HG03097 (cell line): ENCODE measurements at regions not wholly inside any gene's neighbourhood (a gene's known extent, or its start where the extent isn't known, plus 50 kb on each side); places are given as distances from the start of the nearest gene placed in this dataset.
A peak's percentile ranks its signal among the peaks of the same experiment; 100 is the strongest.
"Not testable (repeated sequence)": the region's sequence is repeated elsewhere in the genome, so short reads cannot be mapped to it uniquely, and the experiment has no call there.

Source experiments
- ATAC-seq: cut with Tn5 transposase; IDR thresholded peaks from one replicate; pipeline ENCODE4 v1.9.1; 2021; ENCODE audit not compliant: unreplicated experiment, low FRiP score

DNA sequence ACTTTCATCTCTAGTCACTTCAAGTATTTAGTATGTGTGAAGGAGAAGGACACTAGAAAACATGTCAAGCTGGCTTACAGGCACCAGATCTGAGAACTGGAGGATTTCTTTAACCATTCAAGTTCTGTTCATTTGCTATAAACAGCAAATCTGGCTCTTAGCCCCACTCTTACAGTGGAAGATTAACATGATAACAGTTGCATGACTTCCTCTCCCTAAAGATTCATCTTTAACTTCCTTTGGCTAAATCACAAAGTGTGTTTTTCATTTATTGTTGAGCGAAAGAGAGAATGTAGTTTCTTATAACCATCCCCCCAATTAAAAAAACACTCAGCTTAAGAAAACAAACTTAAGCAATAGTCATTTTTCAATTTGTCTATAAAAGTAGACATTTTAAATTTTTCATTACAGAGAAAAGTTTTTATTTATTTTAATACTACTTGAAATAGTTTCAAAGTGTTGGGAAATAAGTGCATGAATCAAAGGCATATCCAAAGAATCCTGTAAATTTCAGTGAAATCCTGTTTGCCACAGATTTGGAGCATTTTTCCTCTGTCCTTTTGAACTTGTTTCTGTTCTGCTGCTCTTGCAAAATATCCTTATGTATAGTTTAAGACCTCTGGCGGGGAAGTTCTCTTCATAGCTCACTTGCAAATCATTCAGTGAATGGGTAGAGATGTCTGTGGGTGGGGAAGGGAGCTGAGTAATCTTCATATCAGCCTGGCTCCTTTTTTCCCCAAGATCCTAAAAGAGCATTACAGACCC is 241.0 kb upstream of the RBBP8 start:
- ATAC-seq: no peak

DNA sequence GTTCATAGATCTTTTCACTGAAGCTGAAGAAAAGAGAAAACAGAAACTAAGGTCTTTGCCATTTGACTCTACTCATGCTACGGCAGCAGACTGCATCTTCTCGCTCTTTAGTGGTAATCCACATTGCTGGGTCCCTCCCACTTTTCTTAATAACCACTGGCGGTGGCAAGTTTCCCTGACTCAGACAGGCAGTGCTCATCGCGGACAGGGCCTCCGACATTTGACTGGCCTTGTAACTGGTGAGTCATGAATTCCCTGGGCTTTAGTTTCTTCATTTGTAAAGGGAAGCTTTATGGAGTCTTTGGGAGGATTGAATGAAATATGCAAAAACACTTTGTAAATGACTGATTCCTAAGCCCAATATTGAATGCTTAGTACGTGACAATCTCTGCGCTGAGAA is 238.2 kb upstream of the RBBP8 start:
- ATAC-seq: no peak

GRCh38 chr18:22695674-22696073 is 237.5 kb upstream of the RBBP8 start:
- no peak for ATAC-seq

GRCh38 chr18:22697561-22697960 is 235.6 kb upstream of the RBBP8 start:
- ATAC-seq: no peak

DNA sequence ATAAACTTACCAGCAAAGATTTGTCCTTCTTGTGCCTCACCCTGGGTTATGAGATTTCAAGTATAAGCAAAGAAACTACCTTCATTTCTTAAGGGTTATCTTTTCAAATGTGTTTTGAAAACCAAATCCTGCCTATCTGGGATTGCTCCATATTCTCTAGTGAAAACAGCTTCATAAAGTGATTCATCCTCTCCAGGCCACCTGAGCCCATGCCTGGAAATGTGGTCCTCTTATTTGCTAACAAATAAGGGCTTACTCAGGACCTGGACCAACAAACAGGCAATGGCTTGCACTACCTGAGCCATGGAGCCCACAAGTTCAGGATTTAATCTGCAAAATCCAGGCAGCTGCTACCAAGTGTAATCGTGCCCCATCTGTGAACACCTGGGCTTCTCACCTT is 234.4 kb upstream of the RBBP8 start:
- no peak for ATAC-seq

- ATAC-seq: no peak
Measured at GRCh38 chr18:22699629-22700028, 233.5 kb upstream of the RBBP8 start.

- ATAC-seq: no peak
Measured at GRCh38 chr18:22700920-22701319, 232.2 kb upstream of the RBBP8 start.

DNA sequence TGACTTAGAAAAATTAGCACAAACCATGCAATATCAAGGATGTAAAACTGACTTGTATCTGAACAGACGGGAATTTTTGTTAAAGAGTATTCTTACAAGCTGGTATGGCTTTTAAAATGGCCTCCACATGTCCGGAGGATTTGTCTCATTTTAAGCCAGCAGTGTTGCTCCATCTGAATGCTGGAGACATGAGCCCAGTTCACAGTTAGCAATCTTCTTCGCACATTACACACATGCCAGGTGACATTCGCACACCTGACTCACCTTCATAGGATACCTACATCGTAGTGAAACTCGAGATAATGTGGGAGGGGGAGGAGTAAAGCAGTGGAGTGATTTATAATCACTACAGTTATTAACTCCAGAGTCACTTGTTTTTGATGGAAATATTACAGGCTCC is 231.8 kb upstream of the RBBP8 start:
- ATAC-seq: no peak

DNA sequence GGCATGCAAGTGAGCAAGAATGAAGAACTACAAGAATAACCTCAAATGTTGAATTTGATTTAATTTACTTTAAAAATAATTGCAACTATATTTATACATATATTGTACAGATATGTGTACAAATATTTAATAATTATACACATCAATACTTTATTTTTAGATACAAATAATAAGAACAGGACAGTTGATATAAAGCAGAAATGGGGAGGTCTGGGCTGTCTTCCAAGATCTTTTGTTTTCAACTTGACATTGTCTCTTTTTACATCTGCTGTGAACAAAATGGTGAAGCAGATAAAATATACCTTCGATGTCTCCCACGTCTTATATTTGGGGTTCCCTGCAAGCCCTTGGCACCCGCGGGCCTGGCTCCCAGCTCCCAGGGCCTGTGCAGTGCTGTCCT is 231.3 kb upstream of the RBBP8 start:
- ATAC-seq: no peak

DNA sequence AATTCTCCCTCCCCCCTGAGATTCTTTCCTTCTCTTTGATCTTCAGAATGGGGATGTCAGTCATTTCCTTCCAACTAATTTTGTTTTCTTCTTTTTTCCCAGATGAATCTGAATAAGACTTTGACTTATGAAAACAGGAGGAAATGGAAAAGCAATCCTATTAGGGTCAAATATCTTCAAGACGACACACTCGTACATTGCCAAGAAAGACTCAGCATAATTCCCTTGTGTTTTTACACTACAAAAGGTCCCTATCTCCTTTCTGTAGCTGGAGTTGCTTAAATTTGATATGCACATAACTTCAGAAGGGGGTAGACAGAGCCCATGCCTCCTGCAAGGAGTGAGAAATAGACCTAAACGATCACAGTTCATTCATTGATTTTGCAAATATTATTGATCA is 230.3 kb upstream of the RBBP8 start:
- no peak for ATAC-seq

DNA sequence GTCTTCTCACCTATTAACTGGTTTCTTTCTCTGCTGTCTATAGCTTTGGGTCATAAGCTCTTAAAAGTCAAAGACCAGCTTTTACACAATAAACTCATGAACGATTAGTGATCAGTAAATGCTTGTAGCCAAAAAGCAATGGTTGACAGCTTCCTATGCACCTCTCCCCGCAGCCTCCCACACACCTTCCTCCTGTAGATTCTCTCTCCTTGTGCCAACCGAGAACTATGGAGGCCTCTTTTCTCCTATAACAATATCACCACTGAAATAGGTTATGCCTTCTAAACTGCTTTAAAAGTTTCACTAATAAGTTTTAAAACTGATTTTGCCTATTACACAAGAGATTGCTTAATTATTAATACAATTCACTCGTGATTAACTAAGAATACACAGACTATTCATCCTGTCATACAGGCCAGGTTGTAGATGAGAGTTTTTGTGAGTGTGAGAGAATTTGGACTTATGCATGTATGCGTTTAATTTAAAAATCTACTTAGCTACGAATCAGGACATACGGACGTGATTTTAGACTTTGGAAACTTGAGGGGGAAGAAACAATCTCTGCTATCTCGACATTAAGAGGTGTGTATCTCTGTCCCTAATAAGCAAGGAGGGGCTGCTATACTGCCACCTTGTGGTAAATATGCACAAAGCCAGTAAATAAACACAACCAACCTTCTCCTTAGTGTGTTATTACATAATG is 229.1 kb upstream of the RBBP8 start:
- peak; percentile 61 for ATAC-seq

GRCh38 chr18:22704586-22704918 is 228.6 kb upstream of the RBBP8 start:
- no peak for ATAC-seq

- ATAC-seq: no peak
Measured at GRCh38 chr18:22705328-22705727, 227.8 kb upstream of the RBBP8 start.

- not testable (repeated sequence) for ATAC-seq
Measured at GRCh38 chr18:22706025-22706424, 227.1 kb upstream of the RBBP8 start.

DNA sequence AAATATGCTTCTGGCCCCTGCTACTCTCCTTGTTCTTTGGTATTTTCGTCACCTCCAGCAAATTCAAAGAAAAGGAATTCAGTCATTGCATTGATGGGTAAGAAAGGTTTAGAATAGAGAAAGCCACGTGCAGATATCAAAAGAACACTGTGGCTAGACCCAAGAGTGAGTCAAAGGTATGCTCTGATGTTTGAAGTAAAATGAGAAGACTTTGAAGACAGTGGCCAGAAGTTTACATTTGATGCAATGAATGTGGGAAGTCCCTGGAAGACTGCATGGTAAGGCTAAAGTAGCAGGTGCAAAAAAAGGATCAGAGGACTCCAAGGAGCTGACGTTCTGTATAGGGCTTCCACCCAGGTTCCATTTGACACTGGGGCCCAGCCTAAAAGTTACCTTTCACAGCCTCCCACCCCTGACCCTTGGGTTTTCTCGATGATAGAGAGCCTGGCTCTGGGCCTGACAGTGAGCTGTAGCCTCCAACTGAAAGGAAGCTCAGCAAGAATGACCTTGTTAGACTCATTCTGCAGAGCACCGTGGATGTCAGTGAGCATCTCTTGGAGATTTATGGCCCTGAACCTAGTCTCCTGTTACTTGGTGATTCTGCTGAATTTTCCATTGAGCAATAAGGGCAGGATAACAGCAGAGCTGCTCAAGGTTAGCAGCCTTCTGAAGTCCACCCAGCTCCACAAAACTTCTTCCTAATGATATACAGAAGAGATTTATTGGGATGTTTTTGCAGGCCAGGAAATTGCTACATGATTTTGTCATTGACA is 223.7 kb upstream of the RBBP8 start:
- no peak for ATAC-seq

- ATAC-seq: no peak
Measured at GRCh38 chr18:22710673-22711191, 222.4 kb upstream of the RBBP8 start.

DNA sequence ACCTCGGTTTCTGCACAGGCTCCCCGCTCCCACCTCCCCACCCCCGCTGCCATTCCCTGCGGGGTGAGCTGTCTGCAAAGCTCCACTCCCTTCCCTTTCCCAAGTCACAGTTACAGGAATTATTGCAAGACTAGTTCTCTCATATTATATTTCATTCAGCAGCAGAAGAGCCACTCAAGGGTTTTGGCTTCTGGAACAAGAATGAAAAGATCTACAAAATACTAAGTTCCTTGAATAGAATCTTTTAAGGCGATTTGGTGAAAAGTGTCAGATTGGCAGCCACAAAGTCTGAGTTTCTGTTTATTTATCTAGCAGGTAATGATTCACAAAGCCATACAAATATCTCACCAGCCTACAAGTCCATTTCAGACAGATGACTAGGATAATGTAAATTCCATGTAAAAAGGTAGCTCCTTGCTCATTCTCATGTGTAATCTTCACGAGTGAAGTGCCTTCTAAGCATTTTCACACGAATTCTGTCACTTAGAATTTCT is 221.9 kb upstream of the RBBP8 start:
- no peak for ATAC-seq

DNA sequence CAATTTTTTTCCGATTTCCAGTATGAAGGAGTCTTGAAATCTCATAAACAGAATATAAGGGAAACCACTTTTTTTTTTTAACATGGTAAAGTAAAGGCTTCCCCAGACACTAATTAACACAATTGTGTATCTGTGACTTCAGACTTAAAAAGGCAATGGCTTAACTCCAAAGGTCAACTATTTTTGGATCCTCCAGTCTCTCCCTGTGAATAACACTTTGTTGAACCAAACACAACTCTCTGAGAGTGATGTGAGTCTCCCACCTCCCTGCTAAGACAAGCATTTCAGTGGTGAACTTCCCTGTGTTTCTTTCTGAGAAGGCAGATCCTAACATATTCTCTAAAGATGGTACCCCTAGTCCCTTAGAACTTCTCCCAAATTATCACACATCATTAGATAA is 219.6 kb upstream of the RBBP8 start:
- no peak for ATAC-seq

- not testable (repeated sequence) for ATAC-seq
Measured at GRCh38 chr18:22717536-22717935, 215.6 kb upstream of the RBBP8 start.

DNA sequence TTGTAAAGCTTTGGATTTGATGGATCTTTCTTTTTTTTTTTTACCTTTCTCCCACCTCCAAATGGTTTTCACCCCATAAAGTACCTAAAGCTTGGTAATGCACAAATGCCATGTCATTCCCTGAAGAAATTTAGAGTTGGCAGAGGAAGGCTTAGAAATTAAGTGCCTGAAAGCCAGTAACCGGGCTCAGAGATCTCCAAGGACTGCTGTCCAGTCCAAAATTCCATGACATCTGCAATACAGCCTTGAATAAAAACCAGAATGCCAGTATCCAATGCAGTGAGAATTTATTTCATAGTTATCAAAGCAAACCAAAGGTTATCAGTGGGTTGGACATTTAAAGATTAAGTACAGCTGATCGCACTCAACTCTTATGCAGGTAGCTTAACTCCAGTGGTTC is 209.9 kb upstream of the RBBP8 start:
- ATAC-seq: no peak

DNA sequence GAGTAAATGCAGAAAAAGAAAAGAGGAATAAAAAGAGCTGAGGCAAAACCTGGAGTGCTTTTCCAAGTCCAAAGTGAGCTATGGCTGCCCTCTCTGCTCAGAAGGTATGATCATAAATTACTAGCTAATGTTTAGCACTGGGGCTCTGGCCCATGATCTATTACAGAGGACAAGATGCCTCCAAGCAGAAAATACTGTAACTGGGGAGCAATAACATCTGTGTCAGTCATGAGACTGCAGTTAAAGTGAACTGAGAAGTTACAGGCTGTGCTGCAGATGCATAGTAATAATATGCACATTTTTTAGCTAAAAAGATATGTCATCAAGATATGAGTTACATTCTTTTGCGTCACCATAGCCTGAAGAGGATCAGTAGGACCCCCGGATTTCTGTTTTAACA is 209.4 kb upstream of the RBBP8 start:
- ATAC-seq: no peak
